ENCODE measurements at regions not wholly inside any gene's neighbourhood (a gene's known extent, or its start where the extent isn't known, plus 50 kb on each side); places are given as distances from the start of the nearest gene placed in this dataset.

DNA sequence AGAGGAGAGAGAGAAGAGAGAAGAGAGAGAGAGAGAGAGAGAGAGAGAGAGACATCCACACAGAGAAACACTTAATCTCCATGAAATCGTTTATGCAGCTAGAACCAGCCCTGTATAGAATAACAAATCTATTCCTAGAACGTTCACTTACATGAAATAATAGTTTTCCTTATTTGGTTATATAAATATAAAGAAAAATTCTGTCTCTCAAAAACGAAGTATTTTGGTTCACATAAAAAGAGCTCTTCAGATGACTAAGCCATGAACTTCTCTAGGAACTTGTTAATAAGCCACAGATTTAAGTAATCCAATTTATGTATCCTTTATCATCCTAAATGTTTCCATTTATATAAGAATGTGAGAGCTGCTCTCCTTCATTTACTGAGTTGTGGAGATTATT is 1315.1 kb upstream of the PCDH7 start:
- no peak for DNase-seq

DNA sequence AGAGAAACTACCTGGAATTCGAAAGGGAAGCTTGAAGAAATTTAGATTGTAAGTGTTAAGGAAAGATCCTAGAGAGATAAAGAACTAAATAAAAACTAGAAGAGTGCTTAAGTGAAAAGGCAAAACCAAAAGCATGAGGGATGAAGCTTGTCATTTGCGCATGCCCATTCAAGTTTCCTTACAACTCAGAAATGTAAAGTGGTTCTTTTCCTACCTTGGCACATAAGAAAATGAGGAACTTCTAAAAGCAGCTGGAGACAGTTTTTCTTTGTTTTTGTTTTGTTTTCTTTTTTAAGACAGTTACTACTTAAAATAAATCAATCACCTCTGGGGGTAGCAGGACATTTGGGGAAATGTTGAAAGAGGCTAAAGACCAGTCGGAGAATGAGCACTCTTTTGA is 1304.4 kb upstream of the PCDH7 start:
- no peak for DNase-seq

DNA sequence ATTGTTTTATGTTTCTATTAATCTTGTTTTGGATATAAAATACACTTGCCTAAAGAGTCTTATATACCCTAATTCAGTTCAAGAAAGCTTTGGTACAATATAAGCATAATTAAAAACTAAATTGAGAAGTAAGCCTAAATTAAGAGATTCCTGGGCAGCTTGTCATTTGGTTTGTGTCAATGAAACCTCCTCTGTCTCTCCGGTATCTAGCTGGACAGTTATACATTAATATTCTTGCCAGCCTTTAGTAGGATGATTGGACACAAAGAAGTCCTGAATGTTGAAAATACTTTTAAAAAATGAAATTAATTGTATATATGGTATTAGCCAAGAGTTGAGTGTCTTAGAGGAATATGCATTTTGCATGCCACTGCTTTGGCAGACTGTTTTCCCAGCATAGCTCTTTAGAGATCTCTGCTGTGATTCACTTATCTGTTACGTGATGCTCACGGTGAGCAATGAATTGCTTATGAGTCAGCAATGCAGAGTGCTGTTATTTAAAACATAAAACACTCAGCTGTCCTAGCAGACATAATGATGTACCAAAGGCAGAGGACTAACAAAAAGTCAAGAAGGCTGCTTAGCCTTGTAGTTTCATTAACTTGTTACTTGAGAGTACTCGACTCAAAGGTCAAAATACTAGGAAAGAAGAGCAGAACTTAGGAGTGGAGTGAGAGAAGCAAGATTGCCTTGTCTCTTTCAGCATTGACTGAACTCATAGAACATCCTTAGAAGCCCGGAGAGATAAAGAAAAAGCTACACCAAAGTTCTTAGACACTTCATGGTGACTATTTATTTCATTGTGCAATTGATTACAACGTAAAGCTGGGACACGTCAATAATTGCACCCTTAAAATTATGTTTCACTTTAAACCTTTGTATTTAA is 1296.1 kb upstream of the PCDH7 start:
- DNase-seq = no peak

DNA sequence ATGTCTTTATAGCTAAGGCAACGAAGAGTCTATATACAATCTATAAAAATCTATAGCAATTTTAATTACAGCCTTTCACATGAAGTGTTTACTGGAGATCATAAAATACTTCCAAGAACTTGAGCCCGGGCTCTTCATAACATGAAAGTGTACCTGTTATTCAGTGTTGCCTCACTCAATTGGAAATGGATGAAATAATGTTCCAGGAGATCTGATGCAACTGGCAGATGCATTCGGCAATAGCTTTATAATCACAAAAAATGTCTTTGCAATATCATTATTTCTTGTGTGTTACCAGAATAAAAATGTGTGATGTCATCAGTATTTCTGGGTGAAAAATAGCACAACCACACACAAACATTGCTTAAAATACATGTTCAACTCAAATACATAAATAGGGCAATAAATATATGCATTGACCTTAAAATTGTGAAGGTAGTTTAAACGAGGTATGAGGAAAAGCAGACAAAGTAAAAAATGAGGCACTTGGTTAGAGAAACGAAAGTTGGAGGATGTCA is 1266.8 kb upstream of the PCDH7 start:
- no peak for DNase-seq

DNA sequence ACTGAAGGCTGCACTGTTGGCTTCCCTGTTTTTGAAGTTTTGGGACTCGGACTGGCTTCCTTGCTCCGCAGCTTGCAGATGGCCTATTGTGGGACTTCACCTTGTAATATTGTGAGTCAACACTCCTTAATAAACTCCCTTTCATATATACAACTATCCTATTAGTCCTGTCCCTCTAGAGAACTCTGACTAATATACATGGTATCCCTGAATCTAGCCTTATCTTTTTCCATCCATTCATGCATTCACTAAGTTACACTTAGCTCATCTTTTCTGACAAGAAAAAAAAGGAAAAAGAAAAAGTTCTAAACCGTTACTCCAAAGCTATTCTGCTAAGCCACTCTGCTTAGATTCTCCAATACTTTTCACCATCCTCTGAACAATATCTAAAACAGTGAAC is 1260.2 kb upstream of the PCDH7 start:
- DNase-seq = no peak

DNA sequence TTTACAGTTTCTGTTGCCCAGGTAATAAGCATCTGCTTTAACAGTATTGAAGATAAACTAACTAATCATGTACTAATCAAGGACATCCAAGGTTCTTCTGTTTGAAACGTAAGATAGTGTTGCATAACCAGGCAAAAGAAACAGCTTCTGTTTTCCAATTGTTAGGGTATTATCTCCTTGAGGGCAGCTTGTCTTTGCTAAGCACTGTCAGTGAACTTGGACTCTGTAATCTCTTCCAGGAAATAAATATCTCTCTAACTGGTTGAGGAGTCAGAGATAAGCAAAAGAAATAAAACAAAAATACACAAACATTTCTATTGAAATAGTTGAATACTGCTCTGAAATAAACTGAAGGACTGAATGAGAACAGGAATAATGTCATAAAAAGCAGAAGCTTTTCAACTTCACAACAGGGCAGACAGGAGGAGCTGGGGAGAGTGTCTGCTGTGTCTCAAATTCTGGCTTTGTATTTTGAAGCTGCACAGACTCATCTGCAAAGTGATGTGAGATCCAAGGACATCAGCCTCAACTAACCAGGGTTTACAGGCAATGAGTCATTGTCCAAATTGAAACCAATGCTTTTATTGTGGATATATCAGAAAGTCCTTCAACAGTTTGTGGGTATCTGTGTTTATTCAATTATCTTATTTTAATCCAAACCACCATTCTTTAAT is 1253.0 kb upstream of the PCDH7 start:
- DNase-seq = no peak

Data from NCI-H1105 treated with DMSO at 0.1 percent for 48 hours (cell line).